NOMO-1 treated with DMSO at 0.1 percent for 48 hours (cell line): ENCODE measurements at regions not wholly inside any gene's neighbourhood (a gene's known extent, or its start where the extent isn't known, plus 50 kb on each side); places are given as distances from the start of the nearest gene placed in this dataset.

Source experiments
- DNase-seq: peaks from one replicate; lab custom pipeline; 2025; ENCODE audit not compliant: unreplicated experiment; lab: John Stamatoyannopoulos, UW

GRCh38 chr16:85464383-85465305, 148.5 kb upstream of the GSE1 start:
- DNase-seq = no peak

GRCh38 chr16:85465328-85466303, 147.5 kb upstream of the GSE1 start:
- no peak for DNase-seq

GRCh38 chr16:85466304-85466700, 146.8 kb upstream of the GSE1 start:
- DNase-seq = no peak

- DNase-seq = no peak
Observed at GRCh38 chr16:85466989-85467388, 146.1 kb upstream of the GSE1 start.

- no peak for DNase-seq
Observed at GRCh38 chr16:85469929-85470590, 143.1 kb upstream of the GSE1 start.

GRCh38 chr16:85470873-85471272, 142.2 kb upstream of the GSE1 start:
- no peak for DNase-seq

- DNase-seq = no peak
Observed at GRCh38 chr16:85471469-85472431, 141.4 kb upstream of the GSE1 start.

- no peak for DNase-seq
Observed at GRCh38 chr16:85472514-85472913, 140.6 kb upstream of the GSE1 start.

GRCh38 chr16:85473323-85473722, 139.8 kb upstream of the GSE1 start:
- no peak for DNase-seq

GRCh38 chr16:85473909-85474620, 139.1 kb upstream of the GSE1 start:
- DNase-seq = no peak

GRCh38 chr16:85474621-85475217, 138.4 kb upstream of the GSE1 start:
- DNase-seq = no peak

GRCh38 chr16:85475233-85475632, 137.9 kb upstream of the GSE1 start:
- DNase-seq = no peak

GRCh38 chr16:85475691-85476300, 137.3 kb upstream of the GSE1 start:
- DNase-seq = no peak

GRCh38 chr16:85476389-85476788, 136.7 kb upstream of the GSE1 start:
- no peak for DNase-seq

GRCh38 chr16:85477801-85478363, 135.2 kb upstream of the GSE1 start:
- no peak for DNase-seq

- DNase-seq = peak; percentile 33
Observed at GRCh38 chr16:85479972-85480726, 133.0 kb upstream of the GSE1 start.

- DNase-seq = no peak
Observed at GRCh38 chr16:85480727-85481101, 132.4 kb upstream of the GSE1 start.

GRCh38 chr16:85481206-85481605, 131.9 kb upstream of the GSE1 start:
- no peak for DNase-seq
